GM12878 (cell line): ENCODE measurements at regions not wholly inside any gene's neighbourhood (a gene's known extent, or its start where the extent isn't known, plus 50 kb on each side); places are given as distances from the start of the nearest gene placed in this dataset.

Source experiments
- ATAC-seq: fragments of 200-7000 bp; cut with Tn5 transposase; 3 replicates; pipeline ENCODE4 v1.9.1; 2020; ENCODE audit warnings: mild to moderate bottlenecking, moderate library complexity
- BruUV-seq: library from RNA; stranded (reverse); fragments of 400-500 nt; replicated peaks from 2 replicates; lab custom pipeline; 2021; lab: Mats Ljungman, UMichigan
- CTCF ChIA-PET: fragments of 300-600 bp; sonication (Branson Sonifier 250); formaldehyde crosslinking; extraction: SDS; loops from one replicate; lab custom pipeline; 2021; ENCODE audit warnings: inconsistent platforms; lab: Yijun Ruan, JAX
- POLR2A ChIA-PET: fragments of 350-600 bp; formaldehyde crosslinking; extraction: SDS; loops from one replicate; lab custom pipeline; 2021; ENCODE audit warnings: inconsistent platforms; lab: Charles Lee
- RAD21 ChIA-PET: fragments of 300-600 bp; sonication (Branson Sonifier 250); formaldehyde crosslinking; loops from one replicate; lab custom pipeline; 2023; ENCODE audit warnings: antibody characterized with exemption; ENCODE audit not compliant: unreplicated experiment; lab: Charles Lee
- SMC1A ChIA-PET: fragments of 300-600 bp; sonication (Branson Sonifier 250); formaldehyde crosslinking; loops from one replicate; lab custom pipeline; 2023; ENCODE audit not compliant: unreplicated experiment, uncharacterized antibody; lab: Charles Lee
- DNase-seq: peaks from one replicate; pipeline ENCODE4 v3.0.0-alpha.2; 2011; ENCODE audit warnings: low read depth, low spot score
- FAIRE-seq: peaks from 3 replicates; lab custom pipeline; 2011; peaks lifted over from hg19 to GRCh38; lab: Jason Lieb, UNC
- H2AFZ ChIP-seq: 2 replicates; pipeline ENCODE4 v1.6.0; 2011; ENCODE audit warnings: low read depth, low read length, control low read depth; ENCODE audit not compliant: control insufficient read depth
- H3K27ac ChIP-seq: 2 replicates; pipeline ENCODE4 v1.5.1; 2011; ENCODE audit warnings: control low read depth; ENCODE audit not compliant: control insufficient read depth, insufficient read depth
- H3K27me3 ChIP-seq, 2 experiments: replicated peaks in 1 of 2; 2 replicates each; pipeline versions ENCODE4 v1.6.0 to v1.6.1; 2011; ENCODE audit warnings: low read length in 1 of 2; ENCODE audit not compliant: control insufficient read depth in 2 of 2, insufficient read depth in 2 of 2
- H3K36me3 ChIP-seq, 2 experiments: 2 replicates each; pipeline ENCODE4 v1.5.1; 2011; ENCODE audit warnings: low read length in 1 of 2; ENCODE audit not compliant: control insufficient read depth in 2 of 2, insufficient read depth in 2 of 2
- H3K4me1 ChIP-seq: 2 replicates; pipeline ENCODE4 v1.6.1; 2011; ENCODE audit warnings: mild to moderate bottlenecking, low read length, moderate library complexity, mixed read lengths; ENCODE audit not compliant: control insufficient read depth, insufficient read depth
- H3K4me2 ChIP-seq: 2 replicates; pipeline ENCODE4 v1.6.0; 2011; ENCODE audit warnings: control low read depth; ENCODE audit not compliant: control insufficient read depth, insufficient read depth
- H3K4me3 ChIP-seq: fragments of 200-600 bp; sonication (generic); 2 replicates; pipeline ENCODE4 v1.5.1; 2016
- H3K79me2 ChIP-seq: 2 replicates; pipeline ENCODE4 v1.6.0; 2011; ENCODE audit warnings: low read length; ENCODE audit not compliant: control insufficient read depth, insufficient read depth
- H3K9ac ChIP-seq: 2 replicates; pipeline ENCODE4 v1.8.0; 2011; ENCODE audit warnings: low read length, control low read depth, mixed read lengths; ENCODE audit not compliant: control insufficient read depth, insufficient read depth
- H3K9me3 ChIP-seq: replicated peaks from 3 replicates; pipeline ENCODE4 v1.5.1; 2011; ENCODE audit warnings: mild to moderate bottlenecking, low read length; ENCODE audit not compliant: control insufficient read depth, insufficient read depth
- H4K20me1 ChIP-seq: 2 replicates; pipeline ENCODE4 v1.6.0; 2011; ENCODE audit not compliant: control insufficient read depth, insufficient read depth
- CBX3 ChIP-seq: fragments of 200-600 bp; sonication (generic); IDR thresholded peaks from 2 replicates; pipeline ENCODE4 v1.6.1; 2016; ENCODE audit warnings: low read depth, borderline replicate concordance
- CHD1 ChIP-seq: IDR thresholded peaks from 2 replicates; pipeline ENCODE4 v1.6.1; 2012; ENCODE audit warnings: low read depth, low read length, improper control_type of control experiment
- CHD4 ChIP-seq: fragments of 200-600 bp; sonication (generic); IDR thresholded peaks from 2 replicates; pipeline ENCODE4 v1.6.1; 2016; ENCODE audit warnings: mild to moderate bottlenecking
- DPF2 ChIP-seq: fragments of 450-650 bp; IDR thresholded peaks from 2 replicates; pipeline ENCODE4 v1.6.1; 2017; ENCODE audit warnings: mild to moderate bottlenecking
- MLLT1 ChIP-seq: fragments of 450-650 bp; IDR thresholded peaks from 2 replicates; pipeline ENCODE4 v1.6.1; 2016; ENCODE audit warnings: mild to moderate bottlenecking
- NBN ChIP-seq: fragments of 450-650 bp; IDR thresholded peaks from 2 replicates; pipeline ENCODE4 v1.6.1; 2016
- RB1 ChIP-seq: fragments of 450-650 bp; formaldehyde crosslinking; IDR thresholded peaks from 2 replicates; pipeline ENCODE4 v1.6.1; 2017; ENCODE audit warnings: mild to moderate bottlenecking, borderline replicate concordance
- SKIL ChIP-seq: fragments of 450-650 bp; IDR thresholded peaks from 2 replicates; pipeline ENCODE4 v1.6.1; 2017; ENCODE audit warnings: mild to moderate bottlenecking, low read depth, inconsistent platforms; ENCODE audit not compliant: poor library complexity, severe bottlenecking
- ZNF217 ChIP-seq: fragments of 450-650 bp; IDR thresholded peaks from 2 replicates; pipeline ENCODE4 v1.6.1; 2017; ENCODE audit warnings: antibody characterized with exemption, mild to moderate bottlenecking
- WGBS: methylation state at CpG from one replicate; pipeline ENCODE4 v1.1.6; 2016; ENCODE audit warnings: low lambda C conversion rate; ENCODE audit not compliant: insufficient replicate concordance, insufficient coverage; ENCODE audit errors: missing lambda C conversion rate; 5-methylcytosine and 5-hydroxymethylcytosine counted together
- in situ Hi-C: fragments of 300-500 bp; cut with MboI; formaldehyde crosslinking; loops from 9 replicates; pipeline ENCODE4 v1.14.3; 2018; ENCODE audit warnings: mixed read lengths
- intact Hi-C: fragments of 100-400 bp; cut with micrococcal nuclease; formaldehyde crosslinking; loops from one replicate; pipeline ENCODE4 v1.14.2; 2022; ENCODE audit not compliant: unreplicated experiment
- TF ChIP-seq, protein P1 (sequence below): fragments of 450-650 bp; IDR thresholded peaks from 2 replicates; pipeline ENCODE4 v1.6.1; 2018; ENCODE audit warnings: mild to moderate bottlenecking, low read depth, moderate library complexity; ENCODE audit not compliant: partially characterized antibody
- TF ChIP-seq, protein P2 (sequence below), 3 experiments: IDR thresholded peaks in 2 of 3; conservative IDR thresholded peaks in 1 of 3; 2 replicates each; pipeline ENCODE4 v1.5.1; 2011; ENCODE audit warnings: low read depth in 3 of 3, low read length in 3 of 3, mild to moderate bottlenecking in 3 of 3, control low read depth in 2 of 3, moderate library complexity in 2 of 3, inconsistent platforms in 1 of 3, mixed read lengths in 1 of 3; ENCODE audit not compliant: control insufficient read depth in 2 of 3, insufficient read depth in 1 of 3; ENCODE audit errors: extremely low read depth in 1 of 3
- TF ChIP-seq, protein P3 (sequence below): IDR thresholded peaks from 2 replicates; pipeline ENCODE4 v1.6.1; 2011; ENCODE audit warnings: low read depth, mild to moderate bottlenecking, low read length, moderate library complexity, borderline replicate concordance; ENCODE audit errors: extremely low read depth
- TF ChIP-seq, protein P4 (sequence below): fragments of 450-650 bp; IDR thresholded peaks from 2 replicates; pipeline ENCODE4 v1.6.1; 2017; ENCODE audit warnings: antibody characterized with exemption, mild to moderate bottlenecking, moderate library complexity

- no peak overlapping the region for H3K9ac ChIP-seq
- RAD21 ChIA-PET = no interaction called here
- no peaks in the 10 kb centered on the region for H4K20me1 ChIP-seq
- H3K79me2 ChIP-seq = no peaks in the 10 kb centered on the region
- WGBS = 36% methylated on average over 3 of the region's 3 CpGs
- CTCF ChIA-PET = no interaction called here
- no peak overlapping the region for H2AFZ ChIP-seq
- SMC1A ChIA-PET = interaction anchor here (0.7 kb wide), 1 partner anchor 235 kb away, joined by 3 read pairs; no protein-coding TSS in a partner anchor
- in situ Hi-C loops (no loop called here), intact Hi-C loops (no loop called here)
- DNase-seq = no peak
- no TSS peak for BruUV-seq
- no peak for ATAC-seq
- no peak overlapping the region for H3K4me2 ChIP-seq
- H3K4me3 ChIP-seq = no peak overlapping the region
- no peaks in the 10 kb centered on the region for H3K9me3 ChIP-seq
- no peaks in the 10 kb centered on the region for H3K36me3 ChIP-seq
- H3K4me1 ChIP-seq = no peaks in the 10 kb centered on the region
- H3K27ac ChIP-seq = no peak overlapping the region
- no peaks in the 10 kb centered on the region for H3K27me3 ChIP-seq
- FAIRE-seq = no peak
- POLR2A ChIA-PET = no interaction called here
- TF ChIP-seq CBX3 (no peak), CHD4 (no peak), CHD1 (no peak), ZNF217 (no peak), DPF2 (no peak), SKIL (no peak), RB1 (no peak), NBN (no peak), MLLT1 (no peak)
- TF ChIP-seq, protein P1, sequence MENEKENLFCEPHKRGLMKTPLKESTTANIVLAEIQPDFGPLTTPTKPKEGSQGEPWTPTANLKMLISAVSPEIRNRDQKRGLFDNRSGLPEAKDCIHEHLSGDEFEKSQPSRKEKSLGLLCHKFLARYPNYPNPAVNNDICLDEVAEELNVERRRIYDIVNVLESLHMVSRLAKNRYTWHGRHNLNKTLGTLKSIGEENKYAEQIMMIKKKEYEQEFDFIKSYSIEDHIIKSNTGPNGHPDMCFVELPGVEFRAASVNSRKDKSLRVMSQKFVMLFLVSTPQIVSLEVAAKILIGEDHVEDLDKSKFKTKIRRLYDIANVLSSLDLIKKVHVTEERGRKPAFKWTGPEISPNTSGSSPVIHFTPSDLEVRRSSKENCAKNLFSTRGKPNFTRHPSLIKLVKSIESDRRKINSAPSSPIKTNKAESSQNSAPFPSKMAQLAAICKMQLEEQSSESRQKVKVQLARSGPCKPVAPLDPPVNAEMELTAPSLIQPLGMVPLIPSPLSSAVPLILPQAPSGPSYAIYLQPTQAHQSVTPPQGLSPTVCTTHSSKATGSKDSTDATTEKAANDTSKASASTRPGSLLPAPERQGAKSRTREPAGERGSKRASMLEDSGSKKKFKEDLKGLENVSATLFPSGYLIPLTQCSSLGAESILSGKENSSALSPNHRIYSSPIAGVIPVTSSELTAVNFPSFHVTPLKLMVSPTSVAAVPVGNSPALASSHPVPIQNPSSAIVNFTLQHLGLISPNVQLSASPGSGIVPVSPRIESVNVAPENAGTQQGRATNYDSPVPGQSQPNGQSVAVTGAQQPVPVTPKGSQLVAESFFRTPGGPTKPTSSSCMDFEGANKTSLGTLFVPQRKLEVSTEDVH = no peak
- TF ChIP-seq, protein P2, sequence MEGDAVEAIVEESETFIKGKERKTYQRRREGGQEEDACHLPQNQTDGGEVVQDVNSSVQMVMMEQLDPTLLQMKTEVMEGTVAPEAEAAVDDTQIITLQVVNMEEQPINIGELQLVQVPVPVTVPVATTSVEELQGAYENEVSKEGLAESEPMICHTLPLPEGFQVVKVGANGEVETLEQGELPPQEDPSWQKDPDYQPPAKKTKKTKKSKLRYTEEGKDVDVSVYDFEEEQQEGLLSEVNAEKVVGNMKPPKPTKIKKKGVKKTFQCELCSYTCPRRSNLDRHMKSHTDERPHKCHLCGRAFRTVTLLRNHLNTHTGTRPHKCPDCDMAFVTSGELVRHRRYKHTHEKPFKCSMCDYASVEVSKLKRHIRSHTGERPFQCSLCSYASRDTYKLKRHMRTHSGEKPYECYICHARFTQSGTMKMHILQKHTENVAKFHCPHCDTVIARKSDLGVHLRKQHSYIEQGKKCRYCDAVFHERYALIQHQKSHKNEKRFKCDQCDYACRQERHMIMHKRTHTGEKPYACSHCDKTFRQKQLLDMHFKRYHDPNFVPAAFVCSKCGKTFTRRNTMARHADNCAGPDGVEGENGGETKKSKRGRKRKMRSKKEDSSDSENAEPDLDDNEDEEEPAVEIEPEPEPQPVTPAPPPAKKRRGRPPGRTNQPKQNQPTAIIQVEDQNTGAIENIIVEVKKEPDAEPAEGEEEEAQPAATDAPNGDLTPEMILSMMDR (IDR thresholded peaks at IDR 0.05 in 2 of 3, conservative IDR thresholded peaks at IDR 0.05 in 1 of 3; ENCODE audit: control insufficient read depth in 2 of 3, extremely low read depth in 1 of 3, insufficient read depth in 1 of 3, low read depth in 3 of 3, low read length in 3 of 3) = no peak
- TF ChIP-seq, protein P3, sequence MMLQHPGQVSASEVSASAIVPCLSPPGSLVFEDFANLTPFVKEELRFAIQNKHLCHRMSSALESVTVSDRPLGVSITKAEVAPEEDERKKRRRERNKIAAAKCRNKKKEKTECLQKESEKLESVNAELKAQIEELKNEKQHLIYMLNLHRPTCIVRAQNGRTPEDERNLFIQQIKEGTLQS = no peak
- TF ChIP-seq, protein P4, sequence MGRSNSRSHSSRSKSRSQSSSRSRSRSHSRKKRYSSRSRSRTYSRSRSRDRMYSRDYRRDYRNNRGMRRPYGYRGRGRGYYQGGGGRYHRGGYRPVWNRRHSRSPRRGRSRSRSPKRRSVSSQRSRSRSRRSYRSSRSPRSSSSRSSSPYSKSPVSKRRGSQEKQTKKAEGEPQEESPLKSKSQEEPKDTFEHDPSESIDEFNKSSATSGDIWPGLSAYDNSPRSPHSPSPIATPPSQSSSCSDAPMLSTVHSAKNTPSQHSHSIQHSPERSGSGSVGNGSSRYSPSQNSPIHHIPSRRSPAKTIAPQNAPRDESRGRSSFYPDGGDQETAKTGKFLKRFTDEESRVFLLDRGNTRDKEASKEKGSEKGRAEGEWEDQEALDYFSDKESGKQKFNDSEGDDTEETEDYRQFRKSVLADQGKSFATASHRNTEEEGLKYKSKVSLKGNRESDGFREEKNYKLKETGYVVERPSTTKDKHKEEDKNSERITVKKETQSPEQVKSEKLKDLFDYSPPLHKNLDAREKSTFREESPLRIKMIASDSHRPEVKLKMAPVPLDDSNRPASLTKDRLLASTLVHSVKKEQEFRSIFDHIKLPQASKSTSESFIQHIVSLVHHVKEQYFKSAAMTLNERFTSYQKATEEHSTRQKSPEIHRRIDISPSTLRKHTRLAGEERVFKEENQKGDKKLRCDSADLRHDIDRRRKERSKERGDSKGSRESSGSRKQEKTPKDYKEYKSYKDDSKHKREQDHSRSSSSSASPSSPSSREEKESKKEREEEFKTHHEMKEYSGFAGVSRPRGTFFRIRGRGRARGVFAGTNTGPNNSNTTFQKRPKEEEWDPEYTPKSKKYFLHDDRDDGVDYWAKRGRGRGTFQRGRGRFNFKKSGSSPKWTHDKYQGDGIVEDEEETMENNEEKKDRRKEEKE = no peak
Observed at GRCh38 chr16:8113843-8114242, 476.5 kb downstream of the TMEM114 start.
